Large intestine (tissue), 3 donors: ENCODE measurements at regions not wholly inside any gene's neighbourhood (a gene's known extent, or its start where the extent isn't known, plus 50 kb on each side); places are given as distances from the start of the nearest gene placed in this dataset.

ENCODE experiments used
- DNase-seq, 2 donors: peaks; one replicate each; pipeline versions ENCODE4 v3.0.0 to v3.0.0-alpha.2; 2013
- H3K27ac ChIP-seq: one replicate; pipeline ENCODE4 v1.5.1; 2013; ENCODE audit warnings: low read length
- H3K27me3 ChIP-seq: 2 replicates; pipeline ENCODE4 v1.6.1; 2013; ENCODE audit warnings: low read length; ENCODE audit not compliant: control insufficient read depth, insufficient read depth
- H3K36me3 ChIP-seq: 2 replicates; pipeline ENCODE4 v1.6.1; 2013; ENCODE audit warnings: low read length; ENCODE audit not compliant: control insufficient read depth, insufficient read depth
- H3K4me1 ChIP-seq: one replicate; pipeline ENCODE4 v1.6.1; 2013; ENCODE audit warnings: low read length; ENCODE audit not compliant: control insufficient read depth, insufficient read depth
- H3K4me3 ChIP-seq: one replicate; pipeline ENCODE4 v1.5.1; 2013; ENCODE audit warnings: low read length
- H3K9me3 ChIP-seq: one replicate; pipeline ENCODE4 v1.6.1; 2013; ENCODE audit warnings: mild to moderate bottlenecking, low read depth, low read length, moderate library complexity; ENCODE audit not compliant: control insufficient read depth
- WGBS: methylation state at CpG from one replicate; pipeline ENCODE4 v1.1.5; 2013; ENCODE audit warnings: low lambda C conversion rate; ENCODE audit not compliant: insufficient coverage; 5-methylcytosine and 5-hydroxymethylcytosine counted together

- Histone ChIP-seq H3K4me3 (no peak overlapping the region), H3K36me3 (no peaks in the 10 kb centered on the region), H3K9me3 (peaks cover 3% of the 10 kb centered on the region), H3K4me1 (no peaks in the 10 kb centered on the region), H3K27ac (no peak overlapping the region), H3K27me3 (peaks cover 2% of the 10 kb centered on the region)
- WGBS = no CpG with 5 or more reads among the region's 20 CpGs
- no peak for DNase-seq
Observed at GRCh38 chr14:101408077-101408831, 153.0 kb upstream of the DIO3 start.

- Histone ChIP-seq H3K36me3 (no peaks in the 10 kb centered on the region), H3K27ac (no peak overlapping the region), H3K9me3 (peaks cover 3% of the 10 kb centered on the region), H3K4me1 (no peaks in the 10 kb centered on the region), H3K4me3 (no peak overlapping the region), H3K27me3 (peaks cover 2% of the 10 kb centered on the region)
- no CpG with 5 or more reads among the region's 19 CpGs for WGBS
- no peak for DNase-seq
Observed at GRCh38 chr14:101409006-101409543, 152.2 kb upstream of the DIO3 start.

GRCh38 chr14:101410126-101410525 lies 151.2 kb upstream of the DIO3 start:
- 30% methylated on average over 2 of the region's 5 CpGs for whole genome bisulfite sequencing
- H3K36me3 ChIP-seq = no peaks in the 10 kb centered on the region
- no peak for DNase-seq

GRCh38 chr14:101411151-101411550 lies 150.1 kb upstream of the DIO3 start:
- H3K9me3 ChIP-seq = peaks cover 3% of the 10 kb centered on the region
- peaks cover 2% of the 10 kb centered on the region for H3K27me3 ChIP-seq
- WGBS = no CpG with 5 or more reads among the region's 9 CpGs
- H3K27ac ChIP-seq = no peak overlapping the region
- H3K4me3 ChIP-seq = no peak overlapping the region
- DNase-seq = no peak
- H3K36me3 ChIP-seq = no peaks in the 10 kb centered on the region
- H3K4me1 ChIP-seq = no peaks in the 10 kb centered on the region

More at GRCh38 chr14:101410126-101410525, 151.2 kb upstream of the DIO3 start:
- Histone ChIP-seq H3K27ac (no peak overlapping the region), H3K4me3 (no peak overlapping the region), H3K9me3 (peaks cover 3% of the 10 kb centered on the region), H3K27me3 (peaks cover 2% of the 10 kb centered on the region), H3K4me1 (no peaks in the 10 kb centered on the region)

- DNase-seq = no peak
- no CpG with 5 or more reads among the region's 10 CpGs for WGBS
- no peak overlapping the region for H3K4me3 ChIP-seq
- no peaks in the 10 kb centered on the region for H3K4me1 ChIP-seq
- no peak overlapping the region for H3K27ac ChIP-seq
- peaks cover 3% of the 10 kb centered on the region for H3K9me3 ChIP-seq
- H3K27me3 ChIP-seq = peaks cover 2% of the 10 kb centered on the region
- no peaks in the 10 kb centered on the region for H3K36me3 ChIP-seq
Observed at GRCh38 chr14:101411779-101412178, 149.5 kb upstream of the DIO3 start.

GRCh38 chr14:101412739-101413138 lies 148.6 kb upstream of the DIO3 start:
- H3K27ac ChIP-seq = no peak overlapping the region
- H3K36me3 ChIP-seq = no peaks in the 10 kb centered on the region
- no peak overlapping the region for H3K4me3 ChIP-seq
- no peaks in the 10 kb centered on the region for H3K4me1 ChIP-seq
- no CpG with 5 or more reads among the region's 5 CpGs for WGBS
- peaks cover 3% of the 10 kb centered on the region for H3K9me3 ChIP-seq
- peaks cover 2% of the 10 kb centered on the region for H3K27me3 ChIP-seq
- DNase-seq = peak in 1 of 2 donors; percentile 31

- peaks cover 4% of the 10 kb centered on the region for H3K9me3 ChIP-seq
- no peak for DNase-seq
- no peaks in the 10 kb centered on the region for H3K36me3 ChIP-seq
- WGBS = 14% methylated on average over 1 of the region's 1 CpG
- H3K4me1 ChIP-seq = no peaks in the 10 kb centered on the region
- no peak overlapping the region for H3K4me3 ChIP-seq
- no peak overlapping the region for H3K27ac ChIP-seq
- H3K27me3 ChIP-seq = no peaks in the 10 kb centered on the region
Observed at GRCh38 chr14:101417434-101417833, 143.9 kb upstream of the DIO3 start.

GRCh38 chr14:101418601-101419000 lies 142.7 kb upstream of the DIO3 start:
- Histone ChIP-seq H3K4me1 (no peaks in the 10 kb centered on the region), H3K36me3 (no peaks in the 10 kb centered on the region), H3K27ac (no peak overlapping the region), H3K9me3 (peaks cover 4% of the 10 kb centered on the region), H3K4me3 (no peak overlapping the region), H3K27me3 (no peaks in the 10 kb centered on the region)
- no CpG with 5 or more reads among the region's 1 CpG for WGBS
- no peak for DNase-seq

- H3K4me3 ChIP-seq = no peak overlapping the region
- H3K36me3 ChIP-seq = no peaks in the 10 kb centered on the region
- H3K27ac ChIP-seq = no peak overlapping the region
- no peak for DNase-seq
- no peaks in the 10 kb centered on the region for H3K4me1 ChIP-seq
- no peaks in the 10 kb centered on the region for H3K9me3 ChIP-seq
- 100% methylated on average over 1 of the region's 3 CpGs for WGBS
- peaks cover 3% of the 10 kb centered on the region for H3K27me3 ChIP-seq
Observed at GRCh38 chr14:101426466-101426865, 134.8 kb upstream of the DIO3 start.

- whole genome bisulfite sequencing = no CpG with 5 or more reads among the region's 1 CpG
- no peak overlapping the region for H3K4me3 ChIP-seq
- no peaks in the 10 kb centered on the region for H3K4me1 ChIP-seq
- DNase-seq = no peak
- no peak overlapping the region for H3K27ac ChIP-seq
- no peaks in the 10 kb centered on the region for H3K36me3 ChIP-seq
- peaks cover 3% of the 10 kb centered on the region for H3K27me3 ChIP-seq
- no peaks in the 10 kb centered on the region for H3K9me3 ChIP-seq
Observed at GRCh38 chr14:101428409-101428808, 132.9 kb upstream of the DIO3 start.

GRCh38 chr14:101435546-101435945 lies 125.7 kb upstream of the DIO3 start:
- H3K27me3 ChIP-seq = no peaks in the 10 kb centered on the region
- 100% methylated on average over 1 of the region's 8 CpGs for WGBS
- H3K36me3 ChIP-seq = no peaks in the 10 kb centered on the region
- no peak overlapping the region for H3K27ac ChIP-seq
- DNase-seq = no peak
- no peaks in the 10 kb centered on the region for H3K4me1 ChIP-seq
- H3K9me3 ChIP-seq = no peaks in the 10 kb centered on the region
- H3K4me3 ChIP-seq = no peak overlapping the region
